Left ventricle myocardium inferior (tissue), 1 donor: ENCODE measurements at regions not wholly inside any gene's neighbourhood (a gene's known extent, or its start where the extent isn't known, plus 50 kb on each side); places are given as distances from the start of the nearest gene placed in this dataset.
"Not testable (repeated sequence)": the region's sequence is repeated elsewhere in the genome, so short reads cannot be mapped to it uniquely, and the experiment has no call there.

Source experiments
- DNase-seq: peaks from one replicate; pipeline ENCODE4 v3.0.0-alpha.2; 2020
- H3K27ac ChIP-seq: fragments of 200-600 bp; replicated peaks from 2 replicates; pipeline ENCODE4 v1.8.0; 2021
- H3K27me3 ChIP-seq: fragments of 200-600 bp; 2 replicates; pipeline ENCODE4 v1.8.0; 2021; ENCODE audit warnings: low read depth
- H3K36me3 ChIP-seq: fragments of 200-600 bp; 2 replicates; pipeline ENCODE4 v1.8.0; 2021
- H3K4me1 ChIP-seq: fragments of 200-600 bp; 2 replicates; pipeline ENCODE4 v1.8.0; 2021
- H3K4me3 ChIP-seq: fragments of 200-600 bp; 2 replicates; pipeline ENCODE4 v1.8.0; 2021; ENCODE audit warnings: mild to moderate bottlenecking, moderate library complexity
- H3K9me3 ChIP-seq: fragments of 200-600 bp; replicated peaks from 2 replicates; pipeline ENCODE4 v1.8.0; 2021
- CTCF ChIP-seq: fragments of 200-600 bp; IDR thresholded peaks from 2 replicates; pipeline ENCODE4 v1.8.0; 2021; ENCODE audit warnings: antibody characterized with exemption, mild to moderate bottlenecking, borderline replicate concordance
- intact Hi-C: fragments of 100-400 bp; cut with micrococcal nuclease; formaldehyde crosslinking; loops from one replicate; pipeline ENCODE4 v1.11.0; 2022
- donor health status: DM: no; HTN: yes; CAD: no; lungs with severe emphysema.

- no peak overlapping the region for H3K4me3 ChIP-seq
- no peak for DNase-seq
- no peaks in the 10 kb centered on the region for H3K9me3 ChIP-seq
- TF ChIP-seq CTCF: no peak
- H3K27ac ChIP-seq: no peak overlapping the region
- no peaks in the 10 kb centered on the region for H3K36me3 ChIP-seq
- peaks cover 7% of the 10 kb centered on the region for H3K4me1 ChIP-seq
- no peaks in the 10 kb centered on the region for H3K27me3 ChIP-seq
- intact Hi-C loops: no loop called here
These were observed 205.1 kb downstream of the NUFIP1 start for GRCh38 chr13:44783994-44784707.

GRCh38 chr13:44780591-44781280 is 204.6 kb upstream of the TSC22D1 start:
- H3K4me1 ChIP-seq: no peaks in the 10 kb centered on the region
- H3K27ac ChIP-seq: no peak overlapping the region
- no peaks in the 10 kb centered on the region for H3K27me3 ChIP-seq
- DNase-seq: no peak
- no peak for TF ChIP-seq CTCF
- H3K4me3 ChIP-seq: no peak overlapping the region
- H3K9me3 ChIP-seq: peaks cover under 1% of the 10 kb centered on the region
- H3K36me3 ChIP-seq: no peaks in the 10 kb centered on the region
- intact Hi-C loops: no loop called here

- DNase-seq: no peak
- no peaks in the 10 kb centered on the region for H3K4me1 ChIP-seq
- intact Hi-C loops: no loop called here
These were observed 202.8 kb upstream of the TSC22D1 start for GRCh38 chr13:44778761-44779484.

GRCh38 chr13:44775290-44775689 is 199.2 kb upstream of the TSC22D1 start:
- DNase-seq, H3K27ac ChIP-seq, H3K36me3 ChIP-seq, H3K4me3 ChIP-seq, H3K4me1 ChIP-seq, intact Hi-C loops, H3K27me3 ChIP-seq: not testable (repeated sequence)
- H3K9me3 ChIP-seq: peaks cover 11% of the 10 kb centered on the region

More at GRCh38 chr13:44778761-44779484, 202.8 kb upstream of the TSC22D1 start:
- H3K36me3 ChIP-seq: no peaks in the 10 kb centered on the region
- H3K27ac ChIP-seq: no peak overlapping the region
- no peak for TF ChIP-seq CTCF
- no peak overlapping the region for H3K4me3 ChIP-seq
- H3K9me3 ChIP-seq: peaks cover 11% of the 10 kb centered on the region
- H3K27me3 ChIP-seq: no peaks in the 10 kb centered on the region

- no peak overlapping the region for H3K27ac ChIP-seq
- no peak for TF ChIP-seq CTCF
- no peak for DNase-seq
- peaks cover 11% of the 10 kb centered on the region for H3K9me3 ChIP-seq
- no peaks in the 10 kb centered on the region for H3K36me3 ChIP-seq
- H3K27me3 ChIP-seq: no peaks in the 10 kb centered on the region
- H3K4me3 ChIP-seq: no peak overlapping the region
- intact Hi-C loops: no loop called here
- no peaks in the 10 kb centered on the region for H3K4me1 ChIP-seq
These were observed 194.8 kb upstream of the TSC22D1 start for GRCh38 chr13:44770951-44771350.
